Activated naive CD8-positive, alpha-beta T cell treated with anti-CD3 and anti-CD28 coated beads for 36 hours (primary cell): ENCODE measurements at regions not wholly inside any gene's neighbourhood (a gene's known extent, or its start where the extent isn't known, plus 50 kb on each side); places are given as distances from the start of the nearest gene placed in this dataset.
"Not testable (repeated sequence)": the region's sequence is repeated elsewhere in the genome, so short reads cannot be mapped to it uniquely, and the experiment has no call there.

Experiments used
- DNase-seq: peaks from one replicate; pipeline ENCODE4 v3.0.0; 2021
- H3K27ac Mint-ChIP-seq: one replicate; pipeline ENCODE4 v1.8.0; 2022; ENCODE audit warnings: mild to moderate bottlenecking, moderate library complexity, mixed read lengths
- H3K27me3 Mint-ChIP-seq: one replicate; pipeline ENCODE4 v1.8.0; 2022; ENCODE audit warnings: mild to moderate bottlenecking, mixed read lengths
- H3K36me3 Mint-ChIP-seq: one replicate; pipeline ENCODE4 v1.8.0; 2021; ENCODE audit warnings: mild to moderate bottlenecking, mixed read lengths
- H3K4me1 Mint-ChIP-seq: one replicate; pipeline ENCODE4 v1.8.0; 2021; ENCODE audit warnings: mixed read lengths
- H3K4me3 Mint-ChIP-seq: one replicate; pipeline ENCODE4 v1.8.0; 2022; ENCODE audit warnings: mild to moderate bottlenecking, moderate library complexity, mixed read lengths
- H3K9me3 Mint-ChIP-seq: one replicate; pipeline ENCODE4 v1.8.0; 2022; ENCODE audit warnings: mixed read lengths

- DNase-seq: no peak
- Mint-ChIP-seq H3K27ac (no peak overlapping the region), H3K4me1 (no peaks in the 10 kb centered on the region), H3K4me3 (no peak overlapping the region), H3K36me3 (no peaks in the 10 kb centered on the region), H3K9me3 (no peaks in the 10 kb centered on the region), H3K27me3 (peaks cover 28% of the 10 kb centered on the region)
These were observed 92.4 kb downstream of the CXCL12 start for GRCh38 chr10:44292390-44293002.

GRCh38 chr10:44291091-44291490 is 93.8 kb downstream of the CXCL12 start:
- H3K27ac Mint-ChIP-seq: no peak overlapping the region
- no peaks in the 10 kb centered on the region for H3K36me3 Mint-ChIP-seq
- no peaks in the 10 kb centered on the region for H3K9me3 Mint-ChIP-seq
- peaks cover 32% of the 10 kb centered on the region for H3K27me3 Mint-ChIP-seq
- H3K4me1 Mint-ChIP-seq: no peaks in the 10 kb centered on the region
- no peak for DNase-seq
- H3K4me3 Mint-ChIP-seq: no peak overlapping the region

- Mint-ChIP-seq H3K36me3 (no peaks in the 10 kb centered on the region), H3K9me3 (no peaks in the 10 kb centered on the region), H3K4me3 (no peak overlapping the region), H3K27ac (no peak overlapping the region), H3K27me3 (peaks cover 47% of the 10 kb centered on the region), H3K4me1 (no peaks in the 10 kb centered on the region)
- no peak for DNase-seq
These were observed 95.8 kb downstream of the CXCL12 start for GRCh38 chr10:44289125-44289524.

- H3K4me1 Mint-ChIP-seq: no peaks in the 10 kb centered on the region
- no peak overlapping the region for H3K27ac Mint-ChIP-seq
- no peak for DNase-seq
- H3K4me3 Mint-ChIP-seq: no peak overlapping the region
- H3K9me3 Mint-ChIP-seq: no peaks in the 10 kb centered on the region
- peaks cover 40% of the 10 kb centered on the region for H3K27me3 Mint-ChIP-seq
- no peaks in the 10 kb centered on the region for H3K36me3 Mint-ChIP-seq
These were observed 97.5 kb downstream of the CXCL12 start for GRCh38 chr10:44287408-44287807.

- no peak overlapping the region for H3K27ac Mint-ChIP-seq
- H3K27me3 Mint-ChIP-seq: peaks cover 23% of the 10 kb centered on the region
- H3K4me1 Mint-ChIP-seq: no peaks in the 10 kb centered on the region
- no peak overlapping the region for H3K4me3 Mint-ChIP-seq
- no peak for DNase-seq
- no peaks in the 10 kb centered on the region for H3K36me3 Mint-ChIP-seq
- no peaks in the 10 kb centered on the region for H3K9me3 Mint-ChIP-seq
These were observed 100.5 kb downstream of the CXCL12 start for GRCh38 chr10:44284198-44285084.

GRCh38 chr10:44282626-44283300 is 102.1 kb downstream of the CXCL12 start:
- peaks cover 19% of the 10 kb centered on the region for H3K27me3 Mint-ChIP-seq
- no peaks in the 10 kb centered on the region for H3K36me3 Mint-ChIP-seq
- DNase-seq: no peak
- no peaks in the 10 kb centered on the region for H3K4me1 Mint-ChIP-seq
- no peak overlapping the region for H3K4me3 Mint-ChIP-seq
- no peaks in the 10 kb centered on the region for H3K9me3 Mint-ChIP-seq
- H3K27ac Mint-ChIP-seq: no peak overlapping the region

GRCh38 chr10:44281662-44282061 is 103.2 kb downstream of the CXCL12 start:
- no peak for DNase-seq
- Mint-ChIP-seq H3K36me3 (no peaks in the 10 kb centered on the region), H3K9me3 (peaks cover 6% of the 10 kb centered on the region), H3K27ac (no peak overlapping the region), H3K27me3 (peaks cover 19% of the 10 kb centered on the region), H3K4me3 (no peak overlapping the region), H3K4me1 (no peaks in the 10 kb centered on the region)

GRCh38 chr10:44281089-44281613 is 103.7 kb downstream of the CXCL12 start:
- no peak overlapping the region for H3K27ac Mint-ChIP-seq
- H3K36me3 Mint-ChIP-seq: no peaks in the 10 kb centered on the region
- H3K27me3 Mint-ChIP-seq: peaks cover 15% of the 10 kb centered on the region
- no peak for DNase-seq
- no peaks in the 10 kb centered on the region for H3K4me1 Mint-ChIP-seq
- H3K9me3 Mint-ChIP-seq: peaks cover 9% of the 10 kb centered on the region
- no peak overlapping the region for H3K4me3 Mint-ChIP-seq

- no peak for DNase-seq
- Mint-ChIP-seq H3K9me3 (peaks cover 11% of the 10 kb centered on the region), H3K27me3 (peaks cover 11% of the 10 kb centered on the region), H3K4me1 (no peaks in the 10 kb centered on the region), H3K27ac (no peak overlapping the region), H3K4me3 (no peak overlapping the region), H3K36me3 (no peaks in the 10 kb centered on the region)
These were observed 104.5 kb downstream of the CXCL12 start for GRCh38 chr10:44280226-44281014.

- no peak overlapping the region for H3K27ac Mint-ChIP-seq
- H3K9me3 Mint-ChIP-seq: peaks cover 11% of the 10 kb centered on the region
- no peak for DNase-seq
- no peak overlapping the region for H3K4me3 Mint-ChIP-seq
- H3K4me1 Mint-ChIP-seq: no peaks in the 10 kb centered on the region
- H3K36me3 Mint-ChIP-seq: no peaks in the 10 kb centered on the region
- peaks cover 3% of the 10 kb centered on the region for H3K27me3 Mint-ChIP-seq
These were observed 105.3 kb downstream of the CXCL12 start for GRCh38 chr10:44279426-44280126.

GRCh38 chr10:44278837-44279324 is 106.0 kb downstream of the CXCL12 start:
- no peaks in the 10 kb centered on the region for H3K36me3 Mint-ChIP-seq
- no peak overlapping the region for H3K4me3 Mint-ChIP-seq
- H3K27me3 Mint-ChIP-seq: no peaks in the 10 kb centered on the region
- DNase-seq: no peak
- no peaks in the 10 kb centered on the region for H3K4me1 Mint-ChIP-seq
- H3K9me3 Mint-ChIP-seq: peaks cover 11% of the 10 kb centered on the region
- H3K27ac Mint-ChIP-seq: no peak overlapping the region

GRCh38 chr10:44268435-44268948 is 116.4 kb downstream of the CXCL12 start:
- H3K4me1 Mint-ChIP-seq, H3K36me3 Mint-ChIP-seq, H3K27ac Mint-ChIP-seq, H3K27me3 Mint-ChIP-seq, H3K9me3 Mint-ChIP-seq, H3K4me3 Mint-ChIP-seq, DNase-seq: not testable (repeated sequence)

- no peak overlapping the region for H3K27ac Mint-ChIP-seq
- H3K9me3 Mint-ChIP-seq: peaks cover 6% of the 10 kb centered on the region
- no peak overlapping the region for H3K4me3 Mint-ChIP-seq
- peaks cover 6% of the 10 kb centered on the region for H3K27me3 Mint-ChIP-seq
- peaks cover 1% of the 10 kb centered on the region for H3K36me3 Mint-ChIP-seq
- DNase-seq: no peak
- H3K4me1 Mint-ChIP-seq: no peaks in the 10 kb centered on the region
These were observed 117.9 kb downstream of the CXCL12 start for GRCh38 chr10:44267007-44267406.

GRCh38 chr10:44264244-44264643 is 120.7 kb downstream of the CXCL12 start:
- H3K9me3 Mint-ChIP-seq: peaks cover 6% of the 10 kb centered on the region
- H3K27me3 Mint-ChIP-seq: peaks cover 6% of the 10 kb centered on the region
- peaks cover 1% of the 10 kb centered on the region for H3K36me3 Mint-ChIP-seq
- H3K4me3 Mint-ChIP-seq: no peak overlapping the region
- no peak overlapping the region for H3K27ac Mint-ChIP-seq
- no peak for DNase-seq
- H3K4me1 Mint-ChIP-seq: no peaks in the 10 kb centered on the region
